ENCODE measurements at regions not wholly inside any gene's neighbourhood (a gene's known extent, or its start where the extent isn't known, plus 50 kb on each side); places are given as distances from the start of the nearest gene placed in this dataset.

GRCh38 chr16:73672135-73672534, 624.2 kb upstream of the ZFHX3 start:
- WGBS (ENCODE audit: low lambda C conversion rate) = 23% methylated on average over 3 of the region's 3 CpGs
- no peak overlapping the region for H2AFZ ChIP-seq (ENCODE audit: low read depth)
- H3K9me3 ChIP-seq = no peaks in the 10 kb centered on the region
- H3F3A ChIP-seq (replicated peaks; ENCODE audit: insufficient read depth) = no peaks in the 10 kb centered on the region
- H3K27me3 ChIP-seq (ENCODE audit: insufficient read depth) = no peaks in the 10 kb centered on the region
- no peak for TF ChIP-seq ZBTB33 (IDR thresholded peaks at IDR 0.05; ENCODE audit: borderline replicate concordance, low read depth)
- TF ChIP-seq TAF1 (IDR thresholded peaks at IDR 0.05; ENCODE audit: borderline replicate concordance, low read depth, low read length) = no peak
- TF ChIP-seq FOSL2 (IDR thresholded peaks at IDR 0.05; ENCODE audit: borderline replicate concordance, low read depth) = no peak
- no peak for TF ChIP-seq FOXM1 (IDR thresholded peaks at IDR 0.05; ENCODE audit: low read depth)
- no peak for TF ChIP-seq JUND (IDR thresholded peaks at IDR 0.05)
- no peak for TF ChIP-seq NRF1 (IDR thresholded peaks at IDR 0.05; ENCODE audit: low read depth, low read length)
- no peak for TF ChIP-seq SIN3A (IDR thresholded peaks at IDR 0.05; ENCODE audit: borderline replicate concordance, low read depth, low read length)
- TF ChIP-seq GABPA (IDR thresholded peaks at IDR 0.05; ENCODE audit: low read depth) = no peak
- no peak for TF ChIP-seq TCF12 (IDR thresholded peaks at IDR 0.05)
- TF ChIP-seq NFIC (IDR thresholded peaks at IDR 0.05; ENCODE audit: borderline replicate concordance) = no peak
- no peak for TF ChIP-seq RXRA (IDR thresholded peaks at IDR 0.05; ENCODE audit: borderline replicate concordance, low read depth)
- no peak for TF ChIP-seq EZH2phosphoT487 (IDR thresholded peaks at IDR 0.05; ENCODE audit: borderline replicate concordance, low read depth)
- no peak for TF ChIP-seq RFX5 (IDR thresholded peaks at IDR 0.05; ENCODE audit: low read length)
- ChIA-PET POLR2A (no interaction called here), CTCF (no interaction called here)
- DNase-seq = no peak
- no peak overlapping the region for H3K4me3 ChIP-seq (ENCODE audit: low read depth in 2 of 2, low read length in 1 of 2)
- no peak overlapping the region for H3K27ac ChIP-seq (ENCODE audit: low read depth in 2 of 2, low read length in 1 of 2)
- no peak overlapping the region for H3K4me2 ChIP-seq
- H3K9me2 ChIP-seq = no peaks in the 10 kb centered on the region
- no peak overlapping the region for H3K9ac ChIP-seq
- H3K4me1 ChIP-seq (ENCODE audit: control insufficient read depth in 1 of 2, insufficient read depth in 2 of 2, low read depth in 1 of 2, low read length in 1 of 2) = no peaks in the 10 kb centered on the region
- no peaks in the 10 kb centered on the region for H3K36me3 ChIP-seq (replicated peaks in 1 of 2; ENCODE audit: control insufficient read depth in 1 of 2, insufficient read depth in 2 of 2, low read length in 1 of 2)
- no peaks in the 10 kb centered on the region for H4K20me1 ChIP-seq (ENCODE audit: insufficient read depth)
- H3K79me2 ChIP-seq (ENCODE audit: insufficient read depth) = no peaks in the 10 kb centered on the region

- CTCF ChIA-PET = interaction anchor here (0.7 kb wide), 1 partner anchor 401 kb away, joined by 3 read pairs; no protein-coding TSS in a partner anchor
- TF ChIP-seq GATA2 (CRISPR knock-in tag; IDR thresholded peaks at IDR 0.05) (no peak), POLR2AphosphoS5 (IDR thresholded peaks at IDR 0.05; ENCODE audit: low read depth, low read length) (no peak), PBX3 (IDR thresholded peaks at IDR 0.05) (no peak), EZH2phosphoT487 (IDR thresholded peaks at IDR 0.05; ENCODE audit: borderline replicate concordance, low read depth) (no peak), SIN3A (IDR thresholded peaks at IDR 0.05; ENCODE audit: borderline replicate concordance, low read depth, low read length) (no peak), TCF12 (IDR thresholded peaks at IDR 0.05) (no peak), FOSL2 (IDR thresholded peaks at IDR 0.05; ENCODE audit: borderline replicate concordance, low read depth) (no peak), FOXM1 (IDR thresholded peaks at IDR 0.05; ENCODE audit: low read depth) (no peak), FOXJ3 (CRISPR knock-in tag; IDR thresholded peaks at IDR 0.05) (no peak), NFIC (IDR thresholded peaks at IDR 0.05; ENCODE audit: borderline replicate concordance) (no peak), SMC3 (IDR thresholded peaks at IDR 0.05; ENCODE audit: low read depth, low read length) (no peak), MEF2A (IDR thresholded peaks at IDR 0.05; ENCODE audit: borderline replicate concordance, low read depth) (no peak), TAF1 (IDR thresholded peaks at IDR 0.05; ENCODE audit: borderline replicate concordance, low read depth, low read length) (no peak), GABPA (IDR thresholded peaks at IDR 0.05; ENCODE audit: low read depth) (no peak), MXI1 (IDR thresholded peaks at IDR 0.05; ENCODE audit: low read depth, low read length) (no peak), USF2 (IDR thresholded peaks at IDR 0.05; ENCODE audit: borderline replicate concordance, low read depth, low read length) (no peak), RXRA (IDR thresholded peaks at IDR 0.05; ENCODE audit: borderline replicate concordance, low read depth) (no peak), JUND (IDR thresholded peaks at IDR 0.05) (no peak), RFX5 (IDR thresholded peaks at IDR 0.05; ENCODE audit: low read length) (no peak)
- TF ChIP-seq, protein P1, sequence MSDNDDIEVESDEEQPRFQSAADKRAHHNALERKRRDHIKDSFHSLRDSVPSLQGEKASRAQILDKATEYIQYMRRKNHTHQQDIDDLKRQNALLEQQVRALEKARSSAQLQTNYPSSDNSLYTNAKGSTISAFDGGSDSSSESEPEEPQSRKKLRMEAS (IDR thresholded peaks at IDR 0.05; ENCODE audit: low read depth) = no peak
- Histone ChIP-seq H3K4me3 (ENCODE audit: low read depth in 2 of 2, low read length in 1 of 2) (no peak overlapping the region), H3K9ac (no peak overlapping the region), H3F3A (replicated peaks; ENCODE audit: insufficient read depth) (no peaks in the 10 kb centered on the region), H2AFZ (ENCODE audit: low read depth) (no peak overlapping the region), H3K4me1 (ENCODE audit: control insufficient read depth in 1 of 2, insufficient read depth in 2 of 2, low read depth in 1 of 2, low read length in 1 of 2) (no peaks in the 10 kb centered on the region), H3K9me3 (no peaks in the 10 kb centered on the region), H3K27me3 (ENCODE audit: insufficient read depth) (no peaks in the 10 kb centered on the region), H3K79me2 (ENCODE audit: insufficient read depth) (no peaks in the 10 kb centered on the region), H3K9me2 (no peaks in the 10 kb centered on the region), H3K4me2 (no peak overlapping the region), H3K36me3 (replicated peaks in 1 of 2; ENCODE audit: control insufficient read depth in 1 of 2, insufficient read depth in 2 of 2, low read length in 1 of 2) (no peaks in the 10 kb centered on the region), H3K27ac (ENCODE audit: low read depth in 2 of 2, low read length in 1 of 2) (no peak overlapping the region), H4K20me1 (ENCODE audit: insufficient read depth) (no peaks in the 10 kb centered on the region)
- 30% methylated on average over 11 of the region's 11 CpGs for WGBS (ENCODE audit: low lambda C conversion rate)
- DNase-seq = no peak
- POLR2A ChIA-PET = no interaction called here
Measured at GRCh38 chr16:73670836-73671820, 623.2 kb upstream of the ZFHX3 start.

Data from SK-N-SH (cell line).